GM19372 (cell line): ENCODE measurements at regions not wholly inside any gene's neighbourhood (a gene's known extent, or its start where the extent isn't known, plus 50 kb on each side); places are given as distances from the start of the nearest gene placed in this dataset.

Experiments used
- ATAC-seq: cut with Tn5 transposase; IDR thresholded peaks from one replicate; pipeline ENCODE4 v1.9.1; 2021; ENCODE audit warnings: mild to moderate bottlenecking, low read depth, moderate library complexity; ENCODE audit not compliant: unreplicated experiment

- no peak for ATAC-seq
Observed at GRCh38 chr2:128399690-128400291, 81.1 kb upstream of the HS6ST1 start.

- ATAC-seq, result no peak
Observed at GRCh38 chr2:128401680-128402079, 83.0 kb upstream of the HS6ST1 start.

GRCh38 chr2:128402911-128403670 lies 84.4 kb upstream of the HS6ST1 start:
- no peak for ATAC-seq

GRCh38 chr2:128403814-128404708 lies 85.4 kb upstream of the HS6ST1 start:
- ATAC-seq, result no peak

GRCh38 chr2:128404709-128405466 lies 86.2 kb upstream of the HS6ST1 start:
- no peak for ATAC-seq

- no peak for ATAC-seq
Observed at GRCh38 chr2:128405467-128405900, 86.8 kb upstream of the HS6ST1 start.

- no peak for ATAC-seq
Observed at GRCh38 chr2:128405981-128406613, 87.4 kb upstream of the HS6ST1 start.

- ATAC-seq, result no peak
Observed at GRCh38 chr2:128406736-128407554, 88.3 kb upstream of the HS6ST1 start.

GRCh38 chr2:128408349-128409305 lies 90.0 kb upstream of the HS6ST1 start:
- no peak for ATAC-seq

GRCh38 chr2:128409326-128410034 lies 90.8 kb upstream of the HS6ST1 start:
- no peak for ATAC-seq

GRCh38 chr2:128410035-128410757 lies 91.5 kb upstream of the HS6ST1 start:
- ATAC-seq, result no peak

- ATAC-seq, result no peak
Observed at GRCh38 chr2:128410758-128411215, 92.1 kb upstream of the HS6ST1 start.

- ATAC-seq, result no peak
Observed at GRCh38 chr2:128411431-128411830, 92.8 kb upstream of the HS6ST1 start.

GRCh38 chr2:128412181-128412871 lies 93.7 kb upstream of the HS6ST1 start:
- ATAC-seq, result no peak

- no peak for ATAC-seq
Observed at GRCh38 chr2:128413014-128413717, 94.5 kb upstream of the HS6ST1 start.
